H1 (cell line): ENCODE measurements at regions not wholly inside any gene's neighbourhood (a gene's known extent, or its start where the extent isn't known, plus 50 kb on each side); places are given as distances from the start of the nearest gene placed in this dataset.

ENCODE experiments used
- CTCF ChIA-PET: fragments of 300-600 bp; sonication (Branson Sonifier 250); formaldehyde crosslinking; loops from one replicate; lab custom pipeline; 2021; ENCODE audit not compliant: partially characterized antibody; lab: Charles Lee
- POLR2A ChIA-PET: fragments of 300-600 bp; sonication (Branson Sonifier 250); formaldehyde crosslinking; loops from one replicate; lab custom pipeline; 2021; ENCODE audit warnings: inconsistent platforms; ENCODE audit not compliant: partially characterized antibody; lab: Charles Lee
- DNase-seq, 2 experiments: peaks; one replicate each; pipeline versions ENCODE4 v3.0.0 to v3.0.0-alpha.2; 2010 to 2022; ENCODE audit warnings: low spot score in 2 of 2, low read depth in 1 of 2, mixed read lengths in 1 of 2
- FAIRE-seq: peaks from 2 replicates; lab custom pipeline; 2011; peaks lifted over from hg19 to GRCh38; lab: Jason Lieb, UNC
- H2AFZ ChIP-seq: 2 replicates; pipeline ENCODE4 v1.8.1; 2012; ENCODE audit warnings: low read length, inconsistent platforms
- H2AK5ac ChIP-seq: 2 replicates; pipeline ENCODE4 v1.6.1; 2013; ENCODE audit warnings: low read depth, low read length
- H2BK120ac ChIP-seq: replicated peaks from 2 replicates; pipeline ENCODE3; 2013; ENCODE audit warnings: low read depth, low read length, inconsistent platforms
- H2BK12ac ChIP-seq: 2 replicates; pipeline ENCODE4 v1.6.1; 2013; ENCODE audit warnings: low read depth, low read length
- H2BK15ac ChIP-seq: 2 replicates; pipeline ENCODE4 v1.6.1; 2013; ENCODE audit warnings: low read length
- H2BK20ac ChIP-seq: 2 replicates; pipeline ENCODE4 v1.6.1; 2013; ENCODE audit warnings: low read length
- H2BK5ac ChIP-seq: 2 replicates; pipeline ENCODE4 v1.6.1; 2013; ENCODE audit warnings: low read depth, low read length
- H3K14ac ChIP-seq: 2 replicates; pipeline ENCODE4 v1.6.1; 2013; ENCODE audit warnings: inconsistent platforms; ENCODE audit not compliant: insufficient read length
- H3K18ac ChIP-seq: 2 replicates; pipeline ENCODE4 v1.6.1; 2013; ENCODE audit warnings: low read length; ENCODE audit errors: extremely low read depth
- H3K23ac ChIP-seq: 2 replicates; pipeline ENCODE4 v1.6.1; 2013; ENCODE audit warnings: inconsistent platforms; ENCODE audit not compliant: insufficient read length
- H3K23me2 ChIP-seq: 2 replicates; pipeline ENCODE4 v1.6.1; 2013; ENCODE audit warnings: low read depth, low read length
- H3K27ac ChIP-seq: 2 replicates; pipeline ENCODE4 v1.6.1; 2011; ENCODE audit warnings: low read depth, low read length, inconsistent platforms
- H3K27me3 ChIP-seq, 4 experiments: replicated peaks in 1 of 4; 1 replicate in 1 of 4; 2 replicates in 3 of 4; pipeline versions ENCODE4 v1.6.1 to v1.8.1; 2011 to 2013; ENCODE audit warnings: low read length in 3 of 4, mild to moderate bottlenecking in 3 of 4, inconsistent platforms in 2 of 4, mixed read lengths in 2 of 4, moderate library complexity in 1 of 4; ENCODE audit not compliant: control insufficient read depth in 3 of 4, insufficient read depth in 3 of 4; ENCODE audit errors: extremely low read depth in 1 of 4
- H3K36me3 ChIP-seq, 4 experiments: 2 replicates each; pipeline versions ENCODE4 v1.6.1 to v1.8.1; 2011 to 2013; ENCODE audit warnings: mild to moderate bottlenecking in 4 of 4, low read length in 3 of 4, moderate library complexity in 2 of 4, control low read depth in 1 of 4, inconsistent platforms in 1 of 4; ENCODE audit not compliant: insufficient read depth in 4 of 4, control insufficient read depth in 2 of 4
- H3K4ac ChIP-seq: replicated peaks from 2 replicates; pipeline ENCODE3; 2013; ENCODE audit warnings: low read length, low read depth, mixed read lengths, inconsistent platforms; ENCODE audit not compliant: insufficient read length
- H3K4me1 ChIP-seq, 4 experiments: replicated peaks in 1 of 4; 1 replicate in 1 of 4; 2 replicates in 3 of 4; pipeline versions ENCODE4 v1.6.1 to v1.8.1; 2011 to 2013; ENCODE audit warnings: low read length in 3 of 4, inconsistent platforms in 2 of 4, mixed read lengths in 1 of 4; ENCODE audit not compliant: insufficient read depth in 4 of 4, control insufficient read depth in 3 of 4
- H3K4me2 ChIP-seq, 2 experiments: 2 replicates each; pipeline versions ENCODE4 v1.6.1 to v1.8.1; 2011 to 2013; ENCODE audit warnings: low read depth in 2 of 2, low read length in 2 of 2, control low read depth in 1 of 2, inconsistent platforms in 1 of 2, mild to moderate bottlenecking in 1 of 2; ENCODE audit not compliant: insufficient read depth in 1 of 2
- H3K4me3 ChIP-seq, 4 experiments: fragments of 200-600, 300-600 bp in 1 of 4; sonication (generic), shearing (Covaris generic), sonication (Bioruptor Twin) in 1 of 4; 2 replicates each; pipeline versions ENCODE4 v1.5.1 to v1.8.1; 2011 to 2016; ENCODE audit warnings: low read length in 4 of 4, low read depth in 3 of 4, control low read depth in 2 of 4, inconsistent platforms in 2 of 4, mild to moderate bottlenecking in 2 of 4, mixed read lengths in 1 of 4, moderate library complexity in 1 of 4; ENCODE audit not compliant: insufficient read depth in 2 of 4; ENCODE audit errors: extremely low read depth in 1 of 4
- H3K56ac ChIP-seq: replicated peaks from 2 replicates; pipeline ENCODE3; 2013; ENCODE audit warnings: low read depth, mild to moderate bottlenecking, mixed read lengths, low read length, inconsistent platforms; ENCODE audit not compliant: insufficient read length
- H3K79me1 ChIP-seq: 2 replicates; pipeline ENCODE4 v1.6.1; 2013; ENCODE audit warnings: low read depth, low read length, control low read depth
- H3K79me2 ChIP-seq, 2 experiments: 2 replicates each; pipeline versions ENCODE4 v1.6.1 to v1.8.1; 2012 to 2013; ENCODE audit warnings: low read length in 2 of 2, mild to moderate bottlenecking in 2 of 2, inconsistent platforms in 1 of 2; ENCODE audit not compliant: insufficient read depth in 2 of 2, control insufficient read depth in 1 of 2
- H3K9ac ChIP-seq, 4 experiments: replicated peaks in 1 of 4; 1 replicate in 1 of 4; 2 replicates in 3 of 4; pipeline versions ENCODE4 v1.6.1 to v1.8.1; 2011 to 2013; ENCODE audit warnings: low read depth in 3 of 4, low read length in 3 of 4, control low read depth in 2 of 4, mild to moderate bottlenecking in 2 of 4, moderate library complexity in 2 of 4, inconsistent platforms in 1 of 4; ENCODE audit errors: extremely low read depth in 1 of 4
- H3K9me3 ChIP-seq, 2 experiments: 2 replicates each; pipeline versions ENCODE4 v1.6.1 to v1.8.1; 2012 to 2013; ENCODE audit warnings: mild to moderate bottlenecking in 2 of 2, moderate library complexity in 2 of 2, control low read depth in 1 of 2, inconsistent platforms in 1 of 2, low read depth in 1 of 2, low read length in 1 of 2, mixed read lengths in 1 of 2; ENCODE audit not compliant: insufficient read depth in 2 of 2
- H4K20me1 ChIP-seq, 2 experiments: replicated peaks in 1 of 2; 2 replicates each; pipeline versions ENCODE3 to v1.8.1; 2011 to 2013; ENCODE audit warnings: inconsistent platforms in 2 of 2, low read length in 2 of 2, mild to moderate bottlenecking in 1 of 2; ENCODE audit not compliant: insufficient read depth in 2 of 2, control insufficient read depth in 1 of 2
- H4K5ac ChIP-seq: 2 replicates; pipeline ENCODE4 v1.6.1; 2013; ENCODE audit warnings: low read length, low read depth, mixed read lengths, inconsistent platforms; ENCODE audit not compliant: insufficient read length
- H4K8ac ChIP-seq: 2 replicates; pipeline ENCODE4 v1.8.0; 2013; ENCODE audit warnings: mild to moderate bottlenecking, moderate library complexity, low read length, inconsistent platforms; ENCODE audit not compliant: insufficient read depth; ENCODE audit errors: extremely low read depth
- H4K91ac ChIP-seq: replicated peaks from 2 replicates; pipeline ENCODE3; 2013; ENCODE audit warnings: low read length, mixed read lengths, inconsistent platforms; ENCODE audit not compliant: insufficient read length
- CTBP2 ChIP-seq: IDR thresholded peaks from 2 replicates; pipeline ENCODE4 v1.7.0; 2011; ENCODE audit warnings: borderline replicate concordance, mild to moderate bottlenecking, moderate library complexity, mixed read lengths, low read length; ENCODE audit not compliant: insufficient read depth, insufficient read length
- EP300 ChIP-seq, 2 experiments: IDR thresholded peaks; 1 replicate in 1 of 2; 2 replicates in 1 of 2; pipeline ENCODE4 v1.6.1; 2011 to 2012; ENCODE audit warnings: low read depth in 2 of 2, low read length in 2 of 2, mild to moderate bottlenecking in 2 of 2, borderline replicate concordance in 1 of 2, inconsistent platforms in 1 of 2, moderate library complexity in 1 of 2
- GABPA ChIP-seq: IDR thresholded peaks from 2 replicates; pipeline ENCODE4 v1.6.1; 2011; ENCODE audit warnings: mild to moderate bottlenecking, low read length, moderate library complexity, borderline replicate concordance; ENCODE audit not compliant: insufficient read depth
- HDAC2 ChIP-seq, 2 experiments: fragments of 300-600 bp in 1 of 2; sonication (generic) in 1 of 2; IDR thresholded peaks; 2 replicates each; pipeline ENCODE4 v1.6.1; 2011 to 2012; ENCODE audit warnings: low read depth in 2 of 2, low read length in 2 of 2, mild to moderate bottlenecking in 2 of 2, moderate library complexity in 2 of 2, borderline replicate concordance in 1 of 2, inconsistent platforms in 1 of 2
- KDM1A ChIP-seq: fragments of 200-600, 300-600 bp; sonication (generic); IDR thresholded peaks from 2 replicates; pipeline ENCODE4 v1.7.1; 2016; ENCODE audit warnings: mild to moderate bottlenecking, low read length, borderline replicate concordance
- RFX5 ChIP-seq: IDR thresholded peaks from 2 replicates; pipeline ENCODE4 v1.6.1; 2011; ENCODE audit warnings: low read depth, low read length, improper control_type of control experiment, borderline replicate concordance
- YY1 ChIP-seq: IDR thresholded peaks from 2 replicates; pipeline ENCODE4 v1.6.1; 2011; ENCODE audit warnings: low read depth, mild to moderate bottlenecking, low read length
- WGBS, 2 experiments: shearing (Covaris generic) in 1 of 2; methylation state at CpG; one replicate each; pipeline versions ENCODE4 v1.1.6 to v1.1.7; 2013 to 2015; ENCODE audit warnings: low lambda C conversion rate in 2 of 2, mixed read lengths in 2 of 2, inconsistent platforms in 1 of 2, low coverage in 1 of 2, missing lambda C conversion rate in 1 of 2; ENCODE audit not compliant: insufficient replicate concordance in 2 of 2, insufficient coverage in 1 of 2, insufficient read length in 1 of 2; ENCODE audit errors: extremely low coverage in 1 of 2, missing lambda C conversion rate in 1 of 2; 5-methylcytosine and 5-hydroxymethylcytosine counted together

DNA sequence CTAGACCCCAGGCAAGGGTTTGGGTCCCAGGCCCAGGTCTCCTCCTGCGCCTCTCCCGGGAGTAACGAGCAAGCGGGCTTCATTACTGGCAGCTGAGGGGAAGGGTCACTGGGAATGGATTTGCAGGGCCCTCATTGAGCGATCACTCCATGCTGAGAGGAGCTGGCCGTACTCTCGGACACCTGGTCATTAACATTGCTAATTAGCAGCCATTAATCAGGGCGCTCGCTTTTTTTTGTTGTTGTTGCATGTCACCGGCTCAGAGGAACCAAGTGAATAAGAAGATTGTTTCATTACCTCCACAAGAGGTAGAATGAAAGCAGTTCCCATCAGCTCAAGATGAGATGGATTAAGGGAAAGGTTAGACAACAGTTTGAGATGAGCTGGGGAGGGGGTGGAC is 293.0 kb upstream of the ATP11B start:
- Histone ChIP-seq H3K79me2 (no peaks in the 10 kb centered on the region), H4K5ac (no peak overlapping the region), H3K4ac (no peak overlapping the region), H4K8ac (no peak overlapping the region), H2BK12ac (no peak overlapping the region), H3K23me2 (no peaks in the 10 kb centered on the region), H2BK120ac (no peak overlapping the region), H3K56ac (no peak overlapping the region), H2BK5ac (no peak overlapping the region), H2AK5ac (no peak overlapping the region), H3K36me3 (no peaks in the 10 kb centered on the region), H2BK20ac (no peak overlapping the region), H3K9ac (no peak overlapping the region; a peak in 1 of 7 replicates), H3K79me1 (no peaks in the 10 kb centered on the region), H3K27ac (no peak overlapping the region), H3K18ac (no peak overlapping the region), H3K27me3 (no peaks in the 10 kb centered on the region), H3K9me3 (no peaks in the 10 kb centered on the region), H4K20me1 (no peaks in the 10 kb centered on the region), H3K14ac (no peak overlapping the region), H4K91ac (no peak overlapping the region), H3K4me1 (peaks cover 0 to 17% (median 5%) of the 10 kb centered on the region in 4 experiments; a peak in 5 of 7 replicates), H3K4me2 (peak overlapping the region; percentile 42 to 64; a peak in 3 of 4 replicates), H2AFZ (no peak overlapping the region), H3K23ac (no peak overlapping the region), H3K4me3 (peak overlapping the region in 1 of 4 experiments; percentile 24; a peak in 2 of 8 replicates), H2BK15ac (no peak overlapping the region)
- WGBS, 2 experiments, result 4% methylated on average over 10 of the region's 10 CpGs; no CpG with 5 or more reads in 1 of the 2 experiments
- CTCF ChIA-PET, result interaction anchor here (0.7 to 1.6 kb wide), 6 partner anchors 8 to 799 kb away, joined by 3 to 5 read pairs (median 4); no protein-coding TSS in a partner anchor
- DNase-seq (peak; percentile 53 to 76), FAIRE-seq (peak; percentile 95)
- POLR2A ChIA-PET, result interaction anchor here (2.0 kb wide), 1 partner anchor 10 kb away, joined by 5 read pairs; no protein-coding TSS in a partner anchor
- no peak for TF ChIP-seq GABPA
- TF ChIP-seq RFX5, result no peak
- peak in 1 of 2 experiments; percentile 46; a peak in 1 of 4 replicates for TF ChIP-seq HDAC2 (IDR thresholded peaks at IDR 0.05; ENCODE audit: borderline replicate concordance in 1 of 2, low read depth in 2 of 2, low read length in 2 of 2)
- TF ChIP-seq EP300 (IDR thresholded peaks at IDR 0.05; ENCODE audit: borderline replicate concordance in 1 of 2, low read depth in 2 of 2, low read length in 2 of 2), result peak in 1 of 2 experiments; percentile 87; a peak in 1 of 3 replicates
- TF ChIP-seq YY1, result peak; percentile 88
- no peak for TF ChIP-seq CTBP2
- TF ChIP-seq KDM1A, result no peak
